SK-N-SH (cell line): ENCODE measurements at regions not wholly inside any gene's neighbourhood (a gene's known extent, or its start where the extent isn't known, plus 50 kb on each side); places are given as distances from the start of the nearest gene placed in this dataset.

Source experiments
- small RNA-seq, 7 experiments: library from RNA; depleted of rRNA; stranded (forward); fragments of <200 nt; gene quantifications; one replicate each; pipeline ENCODE3, GENCODE V24; 2012

Small RNA genes lying in the stretch of these regions (small RNA-seq; reads per million reads assigned to genes)
- 0 reads per million in 7 experiments for gene RNU6-1066P
